ENCODE measurements at regions not wholly inside any gene's neighbourhood (a gene's known extent, or its start where the extent isn't known, plus 50 kb on each side); places are given as distances from the start of the nearest gene placed in this dataset.

GRCh38 chr14:73785834-73786635 lies 65.6 kb upstream of the PTGR2 start:
- Mint-ChIP-seq H3K9me3 (no peaks in the 10 kb centered on the region), H3K27me3 (no peaks in the 10 kb centered on the region), H3K4me3 (peak overlapping the region; percentile 94), H3K27ac (peak overlapping the region; percentile 96), H3K4me1 (peaks cover 35% of the 10 kb centered on the region), H3K36me3 (no peaks in the 10 kb centered on the region)
- DNase-seq (ENCODE audit: low spot score in 2 of 2), result peak; percentile 45 to 53
- ATAC-seq (ENCODE audit: low read depth), result peak; percentile 60

DNA sequence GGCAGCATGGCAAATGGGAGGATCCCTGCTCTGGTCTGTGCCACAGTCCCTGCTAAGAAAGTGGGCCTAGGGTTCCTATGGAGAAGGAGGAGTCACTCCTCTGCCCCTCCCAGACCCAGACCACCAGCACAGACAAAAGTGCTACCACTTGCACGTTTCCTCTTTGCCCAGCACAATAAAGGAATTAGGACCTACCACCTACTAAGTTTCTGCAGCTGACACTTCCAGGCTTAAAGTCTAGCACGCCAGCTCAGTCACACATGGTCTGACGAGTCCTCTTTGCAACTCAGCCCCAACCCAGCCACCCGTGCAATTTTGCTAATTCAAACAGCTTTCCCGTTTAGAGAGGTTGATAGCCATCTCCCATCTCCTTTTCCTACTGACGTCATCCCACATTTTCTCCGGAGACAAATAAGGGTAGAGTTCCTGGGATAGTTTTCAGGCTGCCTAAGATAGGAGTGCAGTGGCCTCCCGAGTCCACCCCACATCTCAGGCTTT lies 66.2 kb upstream of the PTGR2 start:
- Mint-ChIP-seq H3K36me3 (no peaks in the 10 kb centered on the region), H3K4me1 (peaks cover 41% of the 10 kb centered on the region), H3K27me3 (no peaks in the 10 kb centered on the region), H3K9me3 (no peaks in the 10 kb centered on the region), H3K4me3 (peak overlapping the region; percentile 94), H3K27ac (peak overlapping the region; percentile 96)
- DNase-seq (ENCODE audit: low spot score in 2 of 2) (no peak), ATAC-seq (ENCODE audit: low read depth) (peak; percentile 14)

DNA sequence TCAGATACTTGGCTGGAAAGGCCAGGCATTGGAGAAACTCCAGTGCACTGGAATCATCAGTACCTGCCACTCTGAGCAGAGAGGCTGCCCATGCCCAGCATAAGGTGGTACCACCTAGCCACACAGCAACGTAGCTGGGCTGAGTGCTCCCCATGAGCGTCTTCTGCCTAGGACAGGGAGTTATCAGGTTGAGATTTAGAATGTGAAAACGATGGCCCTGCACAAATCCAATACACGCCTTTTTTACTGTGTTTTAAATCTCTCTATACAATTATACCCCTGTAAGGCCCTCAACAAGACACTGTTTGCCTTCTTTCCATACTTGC lies 66.7 kb upstream of the PTGR2 start:
- ATAC-seq (ENCODE audit: low read depth), result no peak
- no peaks in the 10 kb centered on the region for H3K27me3 Mint-ChIP-seq
- H3K36me3 Mint-ChIP-seq, result no peaks in the 10 kb centered on the region
- peak overlapping the region; percentile 94 for H3K4me3 Mint-ChIP-seq
- peak overlapping the region; percentile 96 for H3K27ac Mint-ChIP-seq
- H3K9me3 Mint-ChIP-seq, result no peaks in the 10 kb centered on the region
- peaks cover 45% of the 10 kb centered on the region for H3K4me1 Mint-ChIP-seq
- no peak for DNase-seq (ENCODE audit: low spot score in 2 of 2)

DNA sequence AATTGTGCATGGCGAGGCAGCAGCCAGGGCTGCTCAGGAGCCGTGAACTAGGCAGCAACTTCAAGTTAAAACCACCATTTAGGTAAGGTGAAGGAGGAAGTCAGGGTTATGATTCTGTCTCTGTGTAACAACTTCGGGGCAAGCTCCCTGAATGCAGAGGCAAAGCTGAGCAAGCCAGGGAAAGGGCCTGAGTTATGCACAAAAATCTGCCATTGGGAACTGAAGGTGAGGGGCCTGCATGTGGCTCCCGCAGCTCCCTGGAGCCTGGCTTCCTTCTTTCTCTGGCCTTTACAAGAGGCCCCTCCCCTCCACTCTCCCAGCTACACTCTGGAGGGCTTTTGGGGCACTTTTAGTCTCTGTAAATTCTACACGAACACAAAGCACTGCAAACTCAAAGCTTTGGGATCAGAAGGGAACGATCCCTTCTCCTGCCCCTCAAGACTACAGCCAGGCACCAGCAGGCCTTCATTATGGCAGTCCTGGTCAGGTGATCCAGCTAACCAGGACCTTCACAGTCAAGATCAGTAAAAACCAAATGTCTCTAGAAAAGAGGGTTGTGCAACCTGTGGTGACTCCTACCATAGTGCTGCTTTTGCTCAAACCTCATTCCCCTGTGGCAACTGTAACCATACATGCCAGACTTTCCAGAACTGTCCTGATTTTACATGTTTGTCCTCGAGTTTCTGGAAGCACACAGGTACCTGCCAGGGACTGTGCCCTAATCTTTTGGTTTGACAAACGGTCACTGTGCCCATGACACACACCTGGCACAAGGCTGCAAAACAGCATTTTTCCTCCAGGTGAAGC lies 67.2 kb upstream of the PTGR2 start:
- Mint-ChIP-seq H3K27me3 (no peaks in the 10 kb centered on the region), H3K4me3 (peak overlapping the region; percentile 94), H3K4me1 (peaks cover 45% of the 10 kb centered on the region), H3K27ac (peak overlapping the region; percentile 56), H3K36me3 (no peaks in the 10 kb centered on the region), H3K9me3 (no peaks in the 10 kb centered on the region)
- ATAC-seq (ENCODE audit: low read depth), result peak; percentile 17
- DNase-seq (ENCODE audit: low spot score in 2 of 2), result no peak

DNA sequence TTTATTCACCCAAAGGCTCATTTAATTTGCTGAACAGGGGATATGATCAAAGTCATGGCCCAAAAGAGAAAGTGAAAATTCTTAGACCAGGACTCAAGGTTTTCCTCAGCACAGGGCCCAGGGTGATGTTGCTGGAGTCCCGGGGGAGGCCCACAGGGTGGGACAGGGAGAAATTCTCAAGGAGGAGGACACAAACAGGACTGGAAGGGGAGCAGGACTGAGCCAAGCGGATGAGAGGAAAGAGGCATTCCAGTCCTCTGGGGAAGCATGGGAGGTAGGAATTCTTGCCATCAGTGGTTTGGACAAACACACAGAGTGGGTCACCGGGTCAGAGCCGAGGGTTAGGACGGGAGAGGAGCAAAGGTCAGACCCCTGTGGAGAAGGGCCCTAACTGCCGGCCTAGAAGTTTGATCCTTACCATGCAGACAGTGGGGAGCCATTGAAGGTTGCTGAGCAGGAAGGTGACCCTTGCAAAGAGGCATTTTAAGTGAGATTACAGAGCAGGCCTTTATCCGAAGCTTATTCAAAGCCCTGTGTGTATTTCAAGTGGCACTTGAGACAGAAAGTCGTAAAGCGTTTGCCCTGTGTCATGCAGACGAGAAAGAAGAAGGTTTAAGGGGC lies 68.4 kb upstream of the PTGR2 start:
- Mint-ChIP-seq H3K27ac (peak overlapping the region; percentile 42), H3K27me3 (no peaks in the 10 kb centered on the region), H3K9me3 (no peaks in the 10 kb centered on the region), H3K36me3 (peaks cover 2% of the 10 kb centered on the region), H3K4me1 (peaks cover 51% of the 10 kb centered on the region), H3K4me3 (peak overlapping the region; percentile 75)
- ATAC-seq (ENCODE audit: low read depth) (no peak), DNase-seq (ENCODE audit: low spot score in 2 of 2) (no peak)

GRCh38 chr14:73782623-73783022 lies 68.4 kb upstream of the PNMA1 start:
- ATAC-seq (ENCODE audit: low read depth) (no peak), DNase-seq (ENCODE audit: low spot score in 2 of 2) (no peak)
- Mint-ChIP-seq H3K4me1 (peaks cover 49% of the 10 kb centered on the region), H3K27ac (no peak overlapping the region), H3K36me3 (peaks cover 2% of the 10 kb centered on the region), H3K4me3 (no peak overlapping the region), H3K9me3 (no peaks in the 10 kb centered on the region), H3K27me3 (no peaks in the 10 kb centered on the region)

DNA sequence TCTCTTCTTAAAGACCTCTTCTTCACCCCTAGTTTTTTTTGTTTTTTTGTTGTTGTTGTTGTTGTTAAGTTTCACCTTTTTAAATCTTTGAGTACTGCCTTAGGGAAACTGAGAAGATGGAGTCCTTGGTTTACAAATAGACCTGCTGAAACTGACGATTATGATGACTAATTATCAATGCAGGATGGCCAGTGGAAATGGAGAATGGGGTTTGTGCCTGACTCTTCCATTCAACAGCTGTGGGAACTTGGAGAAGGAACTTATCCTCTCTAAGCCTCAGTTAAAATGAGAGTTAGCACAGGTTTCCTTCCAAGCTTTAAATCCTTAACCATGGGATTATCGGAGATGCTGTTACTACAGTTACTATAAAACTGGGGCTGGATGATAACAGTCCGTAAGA lies 66.7 kb upstream of the PNMA1 start:
- ATAC-seq (ENCODE audit: low read depth) (no peak), DNase-seq (ENCODE audit: low spot score in 2 of 2) (no peak)
- H3K36me3 Mint-ChIP-seq, result peaks cover 5% of the 10 kb centered on the region
- H3K9me3 Mint-ChIP-seq, result no peaks in the 10 kb centered on the region
- no peaks in the 10 kb centered on the region for H3K27me3 Mint-ChIP-seq
- H3K4me1 Mint-ChIP-seq, result peaks cover 54% of the 10 kb centered on the region
- H3K4me3 Mint-ChIP-seq, result no peak overlapping the region
- peak overlapping the region; percentile 88 for H3K27ac Mint-ChIP-seq

- Mint-ChIP-seq H3K4me3 (no peak overlapping the region), H3K9me3 (no peaks in the 10 kb centered on the region), H3K27ac (peak overlapping the region; percentile 88), H3K27me3 (no peaks in the 10 kb centered on the region), H3K4me1 (peaks cover 49% of the 10 kb centered on the region), H3K36me3 (peaks cover 5% of the 10 kb centered on the region)
- ATAC-seq (ENCODE audit: low read depth) (no peak), DNase-seq (ENCODE audit: low spot score in 2 of 2) (no peak)
Observed at GRCh38 chr14:73780391-73780790, 66.2 kb upstream of the PNMA1 start.

- peak overlapping the region; percentile 65 for H3K27ac Mint-ChIP-seq
- peak overlapping the region; percentile 22 for H3K4me3 Mint-ChIP-seq
- H3K4me1 Mint-ChIP-seq, result peaks cover 48% of the 10 kb centered on the region
- DNase-seq (ENCODE audit: low spot score in 2 of 2), result no peak
- H3K27me3 Mint-ChIP-seq, result no peaks in the 10 kb centered on the region
- no peaks in the 10 kb centered on the region for H3K9me3 Mint-ChIP-seq
- H3K36me3 Mint-ChIP-seq, result peaks cover 5% of the 10 kb centered on the region
- ATAC-seq (ENCODE audit: low read depth), result no peak
Observed at GRCh38 chr14:73778736-73779135, 64.6 kb upstream of the PNMA1 start.

GRCh38 chr14:73777420-73777819 lies 63.2 kb upstream of the PNMA1 start:
- Mint-ChIP-seq H3K4me1 (peaks cover 52% of the 10 kb centered on the region), H3K4me3 (no peak overlapping the region), H3K9me3 (no peaks in the 10 kb centered on the region), H3K27ac (peak overlapping the region; percentile 86), H3K36me3 (peaks cover 5% of the 10 kb centered on the region), H3K27me3 (no peaks in the 10 kb centered on the region)
- DNase-seq (ENCODE audit: low spot score in 2 of 2) (peak in 1 of 2 donors; percentile 27), ATAC-seq (ENCODE audit: low read depth) (peak; percentile 91)

DNA sequence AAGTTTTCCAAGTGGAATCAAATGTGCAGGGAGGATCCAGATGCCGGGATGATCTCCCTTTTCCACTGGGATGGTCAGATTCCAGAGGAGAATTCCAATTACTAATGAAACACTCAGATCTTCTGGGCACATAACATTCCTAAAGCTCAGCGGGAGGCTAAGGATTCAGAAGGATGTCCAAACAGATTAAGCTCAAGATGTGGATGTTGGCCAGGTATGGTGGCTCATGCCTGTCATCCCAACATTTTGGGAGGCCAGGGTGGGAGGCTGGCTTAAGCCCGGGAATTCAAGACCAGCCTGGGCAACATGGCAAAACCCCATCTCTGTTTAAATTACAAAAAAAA lies 62.0 kb upstream of the PNMA1 start:
- no peak for ATAC-seq (ENCODE audit: low read depth)
- Mint-ChIP-seq H3K9me3 (no peaks in the 10 kb centered on the region), H3K4me3 (no peak overlapping the region), H3K27me3 (no peaks in the 10 kb centered on the region), H3K4me1 (peaks cover 63% of the 10 kb centered on the region), H3K27ac (no peak overlapping the region), H3K36me3 (peaks cover 5% of the 10 kb centered on the region)
- no peak for DNase-seq (ENCODE audit: low spot score in 2 of 2)

DNA sequence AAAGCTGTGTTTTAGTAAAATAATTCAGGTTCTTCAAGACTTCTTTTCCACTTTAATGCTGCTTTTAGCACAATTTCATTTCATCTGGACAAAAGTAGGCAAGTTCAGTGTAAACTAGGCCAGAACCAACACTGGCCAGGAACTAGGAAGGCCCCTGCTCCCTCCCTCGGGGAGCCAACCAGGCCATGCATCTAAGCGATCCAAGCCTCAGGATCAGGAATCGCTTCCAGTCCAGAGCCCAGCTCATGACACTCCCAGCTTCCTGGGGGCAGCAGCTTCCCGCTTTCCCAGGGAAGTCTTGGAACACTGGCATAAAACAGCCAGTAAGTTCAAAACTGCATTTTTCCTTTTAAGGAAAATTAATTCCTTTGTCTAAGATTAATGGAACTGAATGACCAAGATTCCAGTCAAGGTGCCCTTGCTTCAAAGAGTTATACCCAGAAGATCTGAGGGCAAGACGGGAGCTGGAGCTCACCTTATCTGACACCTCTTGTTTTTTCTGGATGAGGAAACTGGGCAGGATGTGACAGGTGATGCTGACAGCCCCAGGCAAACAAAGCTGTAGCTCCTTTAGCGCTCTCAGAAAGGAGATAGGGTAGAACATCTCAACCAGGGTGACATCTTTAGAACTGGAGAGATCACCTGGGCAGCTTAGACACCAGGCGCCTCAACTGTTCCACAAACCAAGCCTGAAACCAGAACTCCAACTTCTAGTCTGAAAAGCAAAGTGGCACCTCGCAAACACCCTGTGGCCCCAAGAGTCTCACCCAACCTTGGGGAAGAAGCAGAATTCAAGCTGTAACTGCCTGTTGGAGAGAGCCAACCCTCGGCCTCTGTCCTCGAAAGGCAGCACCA lies 61.4 kb upstream of the PNMA1 start:
- Mint-ChIP-seq H3K4me3 (no peak overlapping the region), H3K4me1 (peaks cover 65% of the 10 kb centered on the region), H3K27me3 (no peaks in the 10 kb centered on the region), H3K27ac (peak overlapping the region; percentile 97), H3K9me3 (no peaks in the 10 kb centered on the region), H3K36me3 (peaks cover 5% of the 10 kb centered on the region)
- DNase-seq (ENCODE audit: low spot score in 2 of 2) (no peak), ATAC-seq (ENCODE audit: low read depth) (no peak)

GRCh38 chr14:73774671-73775070 lies 60.5 kb upstream of the PNMA1 start:
- DNase-seq (ENCODE audit: low spot score in 2 of 2), result no peak
- H3K36me3 Mint-ChIP-seq, result peaks cover 5% of the 10 kb centered on the region
- no peaks in the 10 kb centered on the region for H3K9me3 Mint-ChIP-seq
- H3K4me1 Mint-ChIP-seq, result peaks cover 67% of the 10 kb centered on the region
- peak overlapping the region; percentile 97 for H3K27ac Mint-ChIP-seq
- H3K4me3 Mint-ChIP-seq, result no peak overlapping the region
- H3K27me3 Mint-ChIP-seq, result no peaks in the 10 kb centered on the region
- no peak for ATAC-seq (ENCODE audit: low read depth)

Measured in memory B cell (primary cell).